ENCODE measurements at regions not wholly inside any gene's neighbourhood (a gene's known extent, or its start where the extent isn't known, plus 50 kb on each side); places are given as distances from the start of the nearest gene placed in this dataset.

- H3K36me3 ChIP-seq (ENCODE audit: insufficient read depth, low read length) = no peaks in the 10 kb centered on the region
- H3K27ac ChIP-seq (ENCODE audit: low read length) = no peak overlapping the region
- no peak overlapping the region for H3K4me2 ChIP-seq (ENCODE audit: low read depth, low read length, poor library complexity, severe bottlenecking)
- no peaks in the 10 kb centered on the region for H3K4me1 ChIP-seq (ENCODE audit: low read length)
- no peaks in the 10 kb centered on the region for H4K20me1 ChIP-seq (ENCODE audit: insufficient read depth, low read depth, low read length)
- DNase-seq = no peak
- no peaks in the 10 kb centered on the region for H3K79me2 ChIP-seq (ENCODE audit: low read length)
- no peak overlapping the region for H2AFZ ChIP-seq (ENCODE audit: low read length)
- H3K4me3 ChIP-seq (ENCODE audit: low read length) = no peak overlapping the region
- H3K27me3 ChIP-seq (ENCODE audit: low read length) = no peaks in the 10 kb centered on the region
- H3K9me2 ChIP-seq (replicated peaks; ENCODE audit: insufficient read depth, low read length) = no peaks in the 10 kb centered on the region; the same call in 1 of the 2 replicates
- H3K9me3 ChIP-seq (ENCODE audit: low read length) = no peaks in the 10 kb centered on the region
- H3K9ac ChIP-seq (ENCODE audit: low read length) = no peak overlapping the region
Observed at GRCh38 chr3:64939747-64940450, 252.1 kb upstream of the ADAMTS9 start.

GRCh38 chr3:64939309-64939708 is 251.5 kb upstream of the ADAMTS9 start:
- H3K79me2 ChIP-seq (ENCODE audit: low read length) = no peaks in the 10 kb centered on the region
- H3K9me3 ChIP-seq (ENCODE audit: low read length) = 0 out of 2 replicates have a peak, but pooled peaks cover 3% of the 10 kb centered on the region
- H3K36me3 ChIP-seq (ENCODE audit: insufficient read depth, low read length) = no peaks in the 10 kb centered on the region
- no peaks in the 10 kb centered on the region for H4K20me1 ChIP-seq (ENCODE audit: insufficient read depth, low read depth, low read length)
- no peak overlapping the region for H3K9ac ChIP-seq (ENCODE audit: low read length)
- H2AFZ ChIP-seq (ENCODE audit: low read length) = no peak overlapping the region
- H3K9me2 ChIP-seq (replicated peaks; ENCODE audit: insufficient read depth, low read length) = peaks cover 1% of the 10 kb centered on the region; the same call in 1 of the 2 replicates
- H3K27ac ChIP-seq (ENCODE audit: low read length) = no peak overlapping the region
- no peak overlapping the region for H3K4me3 ChIP-seq (ENCODE audit: low read length)
- no peak for DNase-seq
- no peaks in the 10 kb centered on the region for H3K4me1 ChIP-seq (ENCODE audit: low read length)
- no peaks in the 10 kb centered on the region for H3K27me3 ChIP-seq (ENCODE audit: low read length)
- H3K4me2 ChIP-seq (ENCODE audit: low read depth, low read length, poor library complexity, severe bottlenecking) = no peak overlapping the region

GRCh38 chr3:64936556-64936955 is 248.8 kb upstream of the ADAMTS9 start:
- Histone ChIP-seq H4K20me1 (ENCODE audit: insufficient read depth, low read depth, low read length) (no peaks in the 10 kb centered on the region), H3K36me3 (ENCODE audit: insufficient read depth, low read length) (no peaks in the 10 kb centered on the region), H2AFZ (ENCODE audit: low read length) (no peak overlapping the region), H3K27ac (ENCODE audit: low read length) (no peak overlapping the region), H3K79me2 (ENCODE audit: low read length) (no peaks in the 10 kb centered on the region), H3K27me3 (ENCODE audit: low read length) (no peaks in the 10 kb centered on the region), H3K9me2 (replicated peaks; ENCODE audit: insufficient read depth, low read length) (peaks cover 4% of the 10 kb centered on the region; the same call in 1 of the 2 replicates), H3K4me2 (ENCODE audit: low read depth, low read length, poor library complexity, severe bottlenecking) (no peak overlapping the region), H3K4me3 (ENCODE audit: low read length) (no peak overlapping the region), H3K4me1 (ENCODE audit: low read length) (no peaks in the 10 kb centered on the region), H3K9me3 (ENCODE audit: low read length) (peaks cover 10% of the 10 kb centered on the region; the same call in 1 of the 2 replicates), H3K9ac (ENCODE audit: low read length) (no peak overlapping the region)
- no peak for DNase-seq

GRCh38 chr3:64935971-64936370 is 248.2 kb upstream of the ADAMTS9 start:
- H3K4me3 ChIP-seq (ENCODE audit: low read length) = no peak overlapping the region
- H3K27me3 ChIP-seq (ENCODE audit: low read length) = no peaks in the 10 kb centered on the region
- H2AFZ ChIP-seq (ENCODE audit: low read length) = no peak overlapping the region
- H3K9me3 ChIP-seq (ENCODE audit: low read length) = peaks cover 10% of the 10 kb centered on the region; the same call in 1 of the 2 replicates
- no peaks in the 10 kb centered on the region for H3K79me2 ChIP-seq (ENCODE audit: low read length)
- H3K9ac ChIP-seq (ENCODE audit: low read length) = no peak overlapping the region
- H3K4me1 ChIP-seq (ENCODE audit: low read length) = no peaks in the 10 kb centered on the region
- H3K4me2 ChIP-seq (ENCODE audit: low read depth, low read length, poor library complexity, severe bottlenecking) = no peak overlapping the region
- no peaks in the 10 kb centered on the region for H4K20me1 ChIP-seq (ENCODE audit: insufficient read depth, low read depth, low read length)
- H3K27ac ChIP-seq (ENCODE audit: low read length) = no peak overlapping the region
- DNase-seq = no peak
- H3K36me3 ChIP-seq (ENCODE audit: insufficient read depth, low read length) = no peaks in the 10 kb centered on the region
- H3K9me2 ChIP-seq (replicated peaks; ENCODE audit: insufficient read depth, low read length) = peaks cover 4% of the 10 kb centered on the region; the same call in 1 of the 2 replicates

GRCh38 chr3:64932666-64933342 is 245.0 kb upstream of the ADAMTS9 start:
- no peaks in the 10 kb centered on the region for H3K27me3 ChIP-seq (ENCODE audit: low read length)
- no peak overlapping the region for H3K9ac ChIP-seq (ENCODE audit: low read length)
- H3K27ac ChIP-seq (ENCODE audit: low read length) = no peak overlapping the region
- H3K4me3 ChIP-seq (ENCODE audit: low read length) = no peak overlapping the region
- H3K79me2 ChIP-seq (ENCODE audit: low read length) = no peaks in the 10 kb centered on the region
- H3K4me1 ChIP-seq (ENCODE audit: low read length) = no peaks in the 10 kb centered on the region
- DNase-seq = no peak
- H3K9me3 ChIP-seq (ENCODE audit: low read length) = peaks cover 10% of the 10 kb centered on the region; the same call in 1 of the 2 replicates
- H4K20me1 ChIP-seq (ENCODE audit: insufficient read depth, low read depth, low read length) = no peaks in the 10 kb centered on the region
- 0 out of 2 replicates have a peak, but pooled peaks cover 4% of the 10 kb centered on the region for H3K9me2 ChIP-seq (replicated peaks; ENCODE audit: insufficient read depth, low read length)
- no peak overlapping the region for H3K4me2 ChIP-seq (ENCODE audit: low read depth, low read length, poor library complexity, severe bottlenecking)
- H2AFZ ChIP-seq (ENCODE audit: low read length) = no peak overlapping the region
- H3K36me3 ChIP-seq (ENCODE audit: insufficient read depth, low read length) = no peaks in the 10 kb centered on the region

GRCh38 chr3:64932016-64932518 is 244.3 kb upstream of the ADAMTS9 start:
- Histone ChIP-seq H3K4me1 (ENCODE audit: low read length) (no peaks in the 10 kb centered on the region), H3K79me2 (ENCODE audit: low read length) (no peaks in the 10 kb centered on the region), H3K4me3 (ENCODE audit: low read length) (no peak overlapping the region), H3K27me3 (ENCODE audit: low read length) (no peaks in the 10 kb centered on the region), H3K9me3 (ENCODE audit: low read length) (peaks cover 10% of the 10 kb centered on the region; the same call in 1 of the 2 replicates), H4K20me1 (ENCODE audit: insufficient read depth, low read depth, low read length) (no peaks in the 10 kb centered on the region), H3K27ac (ENCODE audit: low read length) (no peak overlapping the region), H2AFZ (ENCODE audit: low read length) (no peak overlapping the region), H3K9ac (ENCODE audit: low read length) (no peak overlapping the region), H3K36me3 (ENCODE audit: insufficient read depth, low read length) (no peaks in the 10 kb centered on the region), H3K4me2 (ENCODE audit: low read depth, low read length, poor library complexity, severe bottlenecking) (no peak overlapping the region), H3K9me2 (replicated peaks; ENCODE audit: insufficient read depth, low read length) (0 out of 2 replicates have a peak, but pooled peaks cover 4% of the 10 kb centered on the region)
- no peak for DNase-seq

GRCh38 chr3:64930891-64931290 is 243.1 kb upstream of the ADAMTS9 start:
- Histone ChIP-seq H3K9ac (ENCODE audit: low read length) (no peak overlapping the region), H4K20me1 (ENCODE audit: insufficient read depth, low read depth, low read length) (no peaks in the 10 kb centered on the region)
- DNase-seq = no peak

GRCh38 chr3:64928683-64929082 is 240.9 kb upstream of the ADAMTS9 start:
- no peaks in the 10 kb centered on the region for H3K4me1 ChIP-seq (ENCODE audit: low read length)
- H3K27ac ChIP-seq (ENCODE audit: low read length) = no peak overlapping the region
- no peak overlapping the region for H2AFZ ChIP-seq (ENCODE audit: low read length)
- no peaks in the 10 kb centered on the region for H3K79me2 ChIP-seq (ENCODE audit: low read length)
- H3K4me3 ChIP-seq (ENCODE audit: low read length) = no peak overlapping the region
- H3K9ac ChIP-seq (ENCODE audit: low read length) = no peak overlapping the region
- no peaks in the 10 kb centered on the region for H3K36me3 ChIP-seq (ENCODE audit: insufficient read depth, low read length)
- H4K20me1 ChIP-seq (ENCODE audit: insufficient read depth, low read depth, low read length) = no peaks in the 10 kb centered on the region
- DNase-seq = no peak
- H3K4me2 ChIP-seq (ENCODE audit: low read depth, low read length, poor library complexity, severe bottlenecking) = no peak overlapping the region
- no peaks in the 10 kb centered on the region for H3K9me2 ChIP-seq (replicated peaks; ENCODE audit: insufficient read depth, low read length)
- 0 out of 2 replicates have a peak, but pooled peaks cover 3% of the 10 kb centered on the region for H3K9me3 ChIP-seq (ENCODE audit: low read length)
- no peaks in the 10 kb centered on the region for H3K27me3 ChIP-seq (ENCODE audit: low read length)

More at GRCh38 chr3:64930891-64931290, 243.1 kb upstream of the ADAMTS9 start:
- H3K27me3 ChIP-seq (ENCODE audit: low read length) = no peaks in the 10 kb centered on the region
- H3K9me3 ChIP-seq (ENCODE audit: low read length) = peaks cover 10% of the 10 kb centered on the region; the same call in 1 of the 2 replicates
- H2AFZ ChIP-seq (ENCODE audit: low read length) = no peak overlapping the region
- no peak overlapping the region for H3K27ac ChIP-seq (ENCODE audit: low read length)
- H3K36me3 ChIP-seq (ENCODE audit: insufficient read depth, low read length) = no peaks in the 10 kb centered on the region
- no peaks in the 10 kb centered on the region for H3K4me1 ChIP-seq (ENCODE audit: low read length)
- H3K79me2 ChIP-seq (ENCODE audit: low read length) = no peaks in the 10 kb centered on the region
- H3K9me2 ChIP-seq (replicated peaks; ENCODE audit: insufficient read depth, low read length) = 0 out of 2 replicates have a peak, but pooled peaks cover 4% of the 10 kb centered on the region
- H3K4me3 ChIP-seq (ENCODE audit: low read length) = no peak overlapping the region
- H3K4me2 ChIP-seq (ENCODE audit: low read depth, low read length, poor library complexity, severe bottlenecking) = no peak overlapping the region
